NT2/D1 (cell line): ENCODE measurements at regions not wholly inside any gene's neighbourhood (a gene's known extent, or its start where the extent isn't known, plus 50 kb on each side); places are given as distances from the start of the nearest gene placed in this dataset.

Source experiments
- SUZ12 ChIP-seq: IDR thresholded peaks from 2 replicates; pipeline ENCODE4 v1.6.1; 2011; ENCODE audit not compliant: insufficient read length, insufficient read depth; ENCODE audit errors: extremely low read depth
- YY1 ChIP-seq: IDR thresholded peaks from 2 replicates; pipeline ENCODE4 v1.6.1; 2011; ENCODE audit not compliant: insufficient read length, insufficient read depth
- ZNF274 ChIP-seq: IDR thresholded peaks from 2 replicates; pipeline ENCODE4 v1.6.1; 2011; ENCODE audit warnings: mild to moderate bottlenecking, low read depth, low read length

DNA sequence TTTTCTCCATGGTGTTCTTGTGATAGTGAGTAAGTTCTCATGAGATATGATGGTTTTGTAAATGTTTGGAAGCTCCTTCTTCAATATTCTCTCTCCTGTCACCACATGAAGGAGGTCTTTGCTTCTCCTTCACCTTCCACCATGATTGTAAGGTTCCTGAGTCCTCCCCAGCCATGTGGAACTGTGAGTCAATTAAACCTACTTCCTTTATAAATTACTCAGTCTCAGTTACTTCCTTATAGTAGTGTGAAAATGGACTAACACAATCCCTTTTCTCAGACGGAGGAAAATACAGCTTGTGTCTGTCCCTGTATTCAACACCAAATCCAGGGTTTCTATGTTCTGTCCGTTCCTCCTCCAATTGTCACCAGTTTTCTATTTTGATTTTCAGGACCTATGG lies 181.0 kb downstream of the ALDH8A1 start:
- TF ChIP-seq ZNF274: no peak
- no peak for TF ChIP-seq SUZ12
- TF ChIP-seq YY1: no peak
